HEK293 (cell line): ENCODE measurements at regions not wholly inside any gene's neighbourhood (a gene's known extent, or its start where the extent isn't known, plus 50 kb on each side); places are given as distances from the start of the nearest gene placed in this dataset.
"Not testable (repeated sequence)": the region's sequence is repeated elsewhere in the genome, so short reads cannot be mapped to it uniquely, and the experiment has no call there.

ENCODE experiments used
- CTCF ChIA-PET: fragments of 350-600 bp; formaldehyde crosslinking; extraction: SDS; loops from one replicate; lab custom pipeline; 2021; ENCODE audit warnings: antibody characterized with exemption; lab: Yijun Ruan, JAX
- POLR2A ChIA-PET: fragments of 300-600 bp; formaldehyde crosslinking; extraction: SDS; loops from one replicate; lab custom pipeline; 2020; ENCODE audit warnings: antibody characterized with exemption, inconsistent platforms; lab: Yijun Ruan, JAX
- H3K27ac ChIP-seq: fragments of 200-500 bp; sonication (Bioruptor generic); 2 replicates; pipeline ENCODE4 v1.5.1; 2014; ENCODE audit warnings: low read depth, low read length, control low read depth, inconsistent platforms; ENCODE audit errors: extremely low read depth
- H3K36me3 ChIP-seq, 2 experiments: fragments of 200-500 bp in 1 of 2; sonication (Bioruptor generic) in 1 of 2; 1 replicate in 1 of 2; 2 replicates in 1 of 2; pipeline ENCODE4 v1.5.1; 2014 to 2017; ENCODE audit warnings: inconsistent platforms in 2 of 2, low read length in 2 of 2; ENCODE audit not compliant: control insufficient read depth in 2 of 2, insufficient read depth in 1 of 2
- H3K4me1 ChIP-seq: fragments of 200-500 bp; sonication (Bioruptor generic); 2 replicates; pipeline ENCODE4 v1.5.1; 2014; ENCODE audit warnings: mild to moderate bottlenecking, low read length, inconsistent platforms; ENCODE audit not compliant: control insufficient read depth, insufficient read depth
- H3K4me3 ChIP-seq: 2 replicates; pipeline ENCODE4 v1.5.1; 2011; ENCODE audit warnings: low read depth, mild to moderate bottlenecking, control low read depth, low read length, moderate library complexity
- H3K9me3 ChIP-seq: fragments of 200-500 bp; sonication (Bioruptor generic); 2 replicates; pipeline ENCODE4 v1.5.1; 2014; ENCODE audit warnings: low read depth, low read length, inconsistent platforms; ENCODE audit not compliant: control insufficient read depth, insufficient read depth
- MEIS1 ChIP-seq: sonication (generic); formaldehyde crosslinking; IDR thresholded peaks from 2 replicates; pipeline ENCODE4 v1.8.1; 2022; ENCODE audit warnings: missing genetic modification reagents, mild to moderate bottlenecking, borderline replicate concordance
- TF ChIP-seq, protein P1 (sequence below): fragments of 450-650 bp; formaldehyde crosslinking; IDR thresholded peaks from 2 replicates; pipeline ENCODE4 v1.5.1; 2016; ENCODE audit warnings: missing biosample characterization, missing genetic modification characterization

DNA sequence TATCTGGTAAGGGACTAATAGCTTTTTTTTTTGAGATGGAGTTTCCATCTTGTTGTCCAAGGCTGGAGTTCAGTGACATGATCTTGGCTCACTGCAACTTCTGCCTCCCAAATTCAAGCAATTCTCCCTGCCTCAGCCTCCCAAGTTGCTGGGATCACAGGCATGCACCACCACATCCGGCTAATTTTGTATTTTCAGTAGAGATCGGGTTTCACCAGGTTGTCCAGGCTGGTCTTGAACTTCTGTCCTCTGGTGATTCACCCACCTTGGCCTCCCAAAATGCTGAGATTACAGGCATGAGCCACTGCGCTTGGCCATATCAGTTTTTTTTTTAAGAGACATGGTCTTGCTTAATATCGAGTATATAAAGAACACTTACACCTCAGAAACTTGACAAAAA is 4797.3 kb upstream of the OR11H1 start:
- POLR2A ChIA-PET, CTCF ChIA-PET, H3K4me3 ChIP-seq, H3K9me3 ChIP-seq, H3K4me1 ChIP-seq, H3K27ac ChIP-seq, H3K36me3 ChIP-seq: not testable (repeated sequence)

DNA sequence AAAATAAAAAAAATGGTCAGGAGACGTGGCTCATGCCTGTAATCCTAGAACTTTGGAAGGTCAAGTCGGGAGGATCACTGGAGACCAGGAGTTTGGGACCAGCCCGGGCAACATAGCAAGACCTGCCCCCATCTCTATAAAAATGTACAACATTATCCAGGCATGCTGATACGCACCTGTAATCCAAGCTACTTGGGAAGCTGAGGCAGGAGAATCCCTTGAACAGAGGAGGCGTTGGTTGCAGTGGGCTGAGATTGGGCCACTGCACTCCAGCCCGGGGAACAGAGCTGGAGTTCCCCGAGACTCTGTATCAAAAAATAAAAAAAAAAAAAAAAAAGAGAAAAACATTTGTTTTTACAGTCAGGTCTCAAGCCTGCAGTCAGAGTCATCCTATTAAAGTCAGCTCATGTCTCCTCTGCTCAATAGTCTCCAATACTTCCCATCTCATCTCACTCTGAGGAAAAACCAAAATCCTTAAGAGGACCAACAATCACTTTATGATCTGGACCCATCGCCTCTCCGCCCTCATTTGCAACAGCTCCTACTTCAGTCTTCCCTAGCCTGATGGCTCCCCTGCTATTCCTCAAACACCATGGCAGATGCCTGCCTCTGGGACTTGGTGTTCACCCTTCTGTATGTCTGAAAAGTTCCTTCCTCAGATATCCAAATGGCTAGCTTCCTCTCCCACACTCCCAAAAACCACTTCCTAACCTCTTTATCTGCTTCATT is 4796.6 kb upstream of the OR11H1 start:
- H3K4me3 ChIP-seq, POLR2A ChIA-PET, H3K27ac ChIP-seq, H3K9me3 ChIP-seq, H3K4me1 ChIP-seq, CTCF ChIA-PET, H3K36me3 ChIP-seq: not testable (repeated sequence)

DNA sequence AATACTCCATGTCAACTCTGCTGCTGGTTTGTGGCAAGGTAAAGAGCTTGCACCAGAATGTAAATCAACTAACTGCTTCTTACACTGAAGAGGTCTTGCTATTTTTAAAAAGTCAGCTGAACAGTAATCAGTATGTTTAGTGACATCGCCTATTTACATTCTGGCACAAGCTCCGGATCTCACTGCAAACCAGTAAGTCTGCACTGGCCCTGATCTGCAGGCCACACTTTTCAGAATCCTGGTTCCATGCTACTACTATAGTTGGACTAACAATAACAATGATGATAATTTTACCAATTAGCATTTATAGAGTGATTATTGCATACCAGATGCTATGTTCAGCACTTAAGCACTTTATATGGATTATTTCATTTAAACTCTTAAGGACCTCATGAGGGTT is 4792.9 kb upstream of the OR11H1 start:
- CTCF ChIA-PET: not testable (repeated sequence)

DNA sequence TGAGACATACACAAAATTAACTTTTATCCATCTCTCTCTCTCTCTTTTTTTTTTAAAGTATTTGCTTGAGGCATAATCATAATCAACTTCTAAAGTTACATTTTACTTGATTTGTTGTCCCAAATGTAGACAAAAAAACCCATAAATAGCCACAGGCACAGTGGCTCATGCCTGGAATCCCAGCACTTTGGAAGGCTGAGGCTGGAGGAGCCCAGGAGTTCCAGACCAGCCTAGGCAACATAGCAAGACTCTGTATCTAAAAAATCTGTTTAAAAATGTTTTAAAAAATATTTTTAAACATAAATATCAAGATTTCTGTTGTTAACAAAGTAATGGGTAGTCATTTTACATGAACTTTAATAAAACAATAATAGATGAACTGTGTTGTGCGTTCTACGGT is 4791.1 kb upstream of the OR11H1 start:
- H3K9me3 ChIP-seq, CTCF ChIA-PET, H3K4me1 ChIP-seq, H3K4me3 ChIP-seq, POLR2A ChIA-PET, H3K36me3 ChIP-seq, H3K27ac ChIP-seq: not testable (repeated sequence)

More for the DNA sequence above, 4792.9 kb upstream of the OR11H1 start:
- H3K9me3 ChIP-seq, POLR2A ChIA-PET, H3K4me1 ChIP-seq, H3K4me3 ChIP-seq, H3K36me3 ChIP-seq, H3K27ac ChIP-seq: not testable (repeated sequence)

DNA sequence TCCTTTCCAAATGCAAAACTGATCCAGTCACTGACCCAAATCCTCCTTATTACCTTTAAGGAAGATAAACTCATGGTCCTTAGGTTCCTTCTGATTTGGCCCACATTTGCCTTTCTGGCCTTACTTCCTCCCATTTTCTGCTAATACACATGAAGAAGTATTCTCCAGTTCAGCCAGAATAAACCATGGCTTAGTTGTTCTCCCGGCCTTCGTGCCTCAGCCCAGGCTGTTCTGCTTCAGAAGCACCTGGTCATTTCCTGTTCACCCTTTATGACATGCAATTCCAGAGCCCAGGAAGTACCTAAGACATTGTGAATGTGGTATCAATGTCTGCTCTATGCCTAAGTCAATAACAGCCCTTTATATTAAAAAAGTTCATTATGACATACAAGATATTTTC is 4790.1 kb upstream of the OR11H1 start:
- H3K27ac ChIP-seq, H3K4me3 ChIP-seq, POLR2A ChIA-PET, H3K4me1 ChIP-seq, H3K9me3 ChIP-seq, H3K36me3 ChIP-seq: not testable (repeated sequence)
- CTCF ChIA-PET: interaction anchor here (0.6 kb wide), 1 partner anchor 38 kb away, joined by 3 read pairs; no protein-coding TSS in a partner anchor

DNA sequence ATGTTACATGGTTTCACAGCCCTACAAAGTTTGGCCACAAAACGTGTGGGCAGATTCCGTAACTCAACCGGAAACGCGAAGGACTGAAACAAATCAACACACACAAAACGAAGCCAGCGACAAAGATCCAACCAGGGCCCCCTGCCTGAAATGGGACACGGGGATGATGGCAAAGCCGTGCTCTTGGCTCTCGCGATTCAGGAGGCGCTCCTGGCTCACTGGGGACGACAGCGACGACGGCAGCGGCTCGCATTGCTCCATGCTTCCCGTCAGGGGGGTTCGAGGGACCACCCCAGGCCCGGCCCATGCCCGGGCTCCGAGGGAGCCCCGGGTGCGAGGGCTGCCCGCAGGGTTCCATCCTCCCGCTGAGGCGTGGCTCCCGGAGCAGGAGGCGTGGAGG is 4786.8 kb upstream of the OR11H1 start:
- Histone ChIP-seq H3K36me3 (no peaks in the 10 kb centered on the region), H3K9me3 (no peaks in the 10 kb centered on the region), H3K27ac (no peak overlapping the region), H3K4me1 (no peaks in the 10 kb centered on the region), H3K4me3 (no peak overlapping the region)
- ChIA-PET CTCF (no interaction called here), POLR2A (no interaction called here)
- TF ChIP-seq, protein P1, sequence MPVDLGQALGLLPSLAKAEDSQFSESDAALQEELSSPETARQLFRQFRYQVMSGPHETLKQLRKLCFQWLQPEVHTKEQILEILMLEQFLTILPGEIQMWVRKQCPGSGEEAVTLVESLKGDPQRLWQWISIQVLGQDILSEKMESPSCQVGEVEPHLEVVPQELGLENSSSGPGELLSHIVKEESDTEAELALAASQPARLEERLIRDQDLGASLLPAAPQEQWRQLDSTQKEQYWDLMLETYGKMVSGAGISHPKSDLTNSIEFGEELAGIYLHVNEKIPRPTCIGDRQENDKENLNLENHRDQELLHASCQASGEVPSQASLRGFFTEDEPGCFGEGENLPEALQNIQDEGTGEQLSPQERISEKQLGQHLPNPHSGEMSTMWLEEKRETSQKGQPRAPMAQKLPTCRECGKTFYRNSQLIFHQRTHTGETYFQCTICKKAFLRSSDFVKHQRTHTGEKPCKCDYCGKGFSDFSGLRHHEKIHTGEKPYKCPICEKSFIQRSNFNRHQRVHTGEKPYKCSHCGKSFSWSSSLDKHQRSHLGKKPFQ (tag by site-specific recombination): no peak
- TF ChIP-seq MEIS1: no peak

DNA sequence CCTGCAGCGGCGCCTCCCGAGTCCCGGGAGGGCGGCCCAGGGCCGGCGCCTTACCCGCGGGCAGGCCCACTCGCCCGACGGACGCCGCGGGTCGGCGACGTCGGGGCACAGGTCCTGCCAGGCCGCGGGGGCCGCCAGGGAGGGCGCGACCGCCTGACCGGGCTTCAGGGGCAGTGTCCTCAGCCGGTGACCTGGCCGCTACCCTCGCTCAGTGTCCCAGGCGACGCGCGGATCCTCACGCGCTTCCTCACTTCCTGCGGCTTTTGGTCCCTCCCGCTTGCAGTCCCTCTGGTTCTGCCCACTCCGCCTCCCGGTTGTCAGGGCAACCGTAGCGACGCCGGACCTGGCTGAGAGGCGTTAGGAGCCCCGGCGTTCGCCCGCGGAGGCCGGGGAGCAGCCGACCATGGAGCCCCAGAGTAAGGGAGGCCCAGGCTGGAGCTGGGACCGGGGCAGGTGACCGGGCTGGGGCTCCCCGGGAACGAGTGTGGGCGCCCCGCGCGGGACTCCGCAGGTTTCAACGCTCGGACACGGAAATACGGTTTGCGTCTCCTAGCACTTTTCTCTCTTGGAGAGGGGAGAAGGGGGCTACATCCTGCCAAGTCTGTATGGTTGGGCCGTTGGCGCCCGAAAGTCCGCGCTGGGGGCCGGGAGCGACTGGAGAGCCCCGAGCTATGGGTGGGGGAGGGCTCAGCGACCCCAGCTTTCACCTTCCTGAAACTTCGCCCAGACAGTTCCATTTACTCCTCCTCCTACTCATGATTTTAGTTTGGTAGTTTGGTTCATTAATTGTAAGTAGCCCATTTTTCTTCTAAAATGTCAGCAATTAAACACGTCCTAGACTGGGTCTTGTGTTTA is 4786.0 kb upstream of the OR11H1 start:
- H3K4me1 ChIP-seq, POLR2A ChIA-PET, H3K4me3 ChIP-seq, H3K27ac ChIP-seq, H3K9me3 ChIP-seq, CTCF ChIA-PET, H3K36me3 ChIP-seq: not testable (repeated sequence)

DNA sequence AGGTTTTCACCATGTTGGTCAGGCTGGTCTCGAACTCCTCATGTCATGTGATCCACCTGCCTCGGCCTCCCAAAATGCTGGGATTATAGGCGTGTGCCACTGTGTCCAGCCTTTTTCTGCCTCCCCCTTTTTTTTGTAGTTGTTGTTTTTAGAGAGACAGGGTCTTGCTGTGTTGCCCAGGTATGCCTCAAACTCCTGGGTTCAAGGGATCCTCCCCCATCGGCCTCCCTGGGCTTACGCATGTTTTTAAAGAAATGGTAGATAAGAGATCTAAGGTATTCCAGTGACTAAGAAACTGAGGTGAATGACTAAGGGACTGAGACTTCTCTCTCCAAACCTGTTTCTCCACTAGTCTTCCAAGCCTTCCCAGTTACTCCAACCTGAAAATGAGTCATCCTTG is 4781.6 kb upstream of the OR11H1 start:
- H3K9me3 ChIP-seq, CTCF ChIA-PET, H3K27ac ChIP-seq: not testable (repeated sequence)

DNA sequence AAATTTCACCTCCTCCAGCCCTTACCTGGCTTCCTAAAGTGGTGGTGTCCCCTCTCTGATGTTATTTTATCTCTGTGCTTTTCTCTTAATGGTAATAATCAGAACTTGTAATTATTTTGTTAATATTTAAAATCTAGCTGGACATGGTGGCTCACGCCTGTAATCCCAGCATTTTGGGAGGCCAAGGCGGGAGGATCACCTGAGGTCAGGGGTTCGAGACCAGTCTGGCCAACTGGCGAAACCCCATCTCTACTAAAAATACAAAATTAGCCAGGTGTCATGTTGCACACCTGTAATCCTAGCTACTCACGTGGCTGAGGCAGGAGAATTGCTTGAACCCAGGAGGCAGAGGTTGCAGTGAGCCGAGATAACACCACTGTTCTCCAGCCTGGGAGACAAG is 4780.8 kb upstream of the OR11H1 start:
- H3K4me1 ChIP-seq, POLR2A ChIA-PET, H3K36me3 ChIP-seq, H3K9me3 ChIP-seq, H3K4me3 ChIP-seq, H3K27ac ChIP-seq, CTCF ChIA-PET: not testable (repeated sequence)

More for the DNA sequence above, 4781.6 kb upstream of the OR11H1 start:
- H3K4me1 ChIP-seq, POLR2A ChIA-PET, H3K4me3 ChIP-seq, H3K36me3 ChIP-seq: not testable (repeated sequence)

DNA sequence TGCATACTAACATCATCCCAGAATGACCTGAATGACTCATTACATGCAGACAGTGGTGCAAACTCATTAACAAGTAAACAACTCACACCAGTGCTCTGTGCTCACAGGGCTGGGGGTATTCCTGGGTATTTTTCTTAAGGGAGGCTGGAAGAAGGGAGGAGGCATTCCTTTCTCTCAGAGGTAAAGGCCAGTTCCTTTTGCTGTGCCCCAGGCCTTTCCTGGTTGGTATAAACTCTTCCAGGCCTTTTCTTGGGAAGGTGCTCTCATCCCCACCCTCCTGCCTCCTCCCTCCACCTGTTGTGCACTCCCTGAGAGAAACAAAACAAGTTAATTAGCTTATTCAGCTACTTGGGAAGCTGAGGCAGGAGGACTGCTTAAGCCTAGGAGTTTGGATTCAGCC is 4779.2 kb upstream of the OR11H1 start:
- H3K4me1 ChIP-seq, H3K36me3 ChIP-seq, CTCF ChIA-PET, H3K9me3 ChIP-seq, H3K27ac ChIP-seq, POLR2A ChIA-PET, H3K4me3 ChIP-seq: not testable (repeated sequence)
